Occipital lobe (tissue), 1 donor: ENCODE measurements at regions not wholly inside any gene's neighbourhood (a gene's known extent, or its start where the extent isn't known, plus 50 kb on each side); places are given as distances from the start of the nearest gene placed in this dataset.
A peak's percentile ranks its signal among the peaks of the same experiment; 100 is the strongest.

ENCODE experiments used
- DNase-seq: peaks from one replicate; lab custom pipeline; 2025; lab: John Stamatoyannopoulos, UW

DNA sequence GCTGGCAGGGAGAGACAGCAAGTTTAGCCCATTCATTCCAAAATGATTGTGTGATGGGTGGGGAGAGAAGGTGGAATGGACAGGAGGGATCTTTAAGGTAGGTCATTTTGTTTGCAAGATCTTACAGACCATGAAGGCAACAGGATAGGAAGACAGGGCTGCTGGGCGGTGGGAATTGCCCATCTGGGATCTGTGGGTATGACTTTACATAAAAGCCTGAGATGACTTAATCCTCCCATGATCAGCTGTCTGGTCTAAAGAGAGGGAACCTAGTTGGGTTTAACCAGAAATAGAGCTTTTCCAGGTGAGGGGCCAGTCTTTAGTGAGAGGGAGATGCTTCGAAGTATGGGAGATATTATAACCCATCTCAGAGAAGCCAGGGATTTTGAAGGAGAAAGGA, 153.7 kb downstream of the KLF6 start:
- no peak for DNase-seq

DNA sequence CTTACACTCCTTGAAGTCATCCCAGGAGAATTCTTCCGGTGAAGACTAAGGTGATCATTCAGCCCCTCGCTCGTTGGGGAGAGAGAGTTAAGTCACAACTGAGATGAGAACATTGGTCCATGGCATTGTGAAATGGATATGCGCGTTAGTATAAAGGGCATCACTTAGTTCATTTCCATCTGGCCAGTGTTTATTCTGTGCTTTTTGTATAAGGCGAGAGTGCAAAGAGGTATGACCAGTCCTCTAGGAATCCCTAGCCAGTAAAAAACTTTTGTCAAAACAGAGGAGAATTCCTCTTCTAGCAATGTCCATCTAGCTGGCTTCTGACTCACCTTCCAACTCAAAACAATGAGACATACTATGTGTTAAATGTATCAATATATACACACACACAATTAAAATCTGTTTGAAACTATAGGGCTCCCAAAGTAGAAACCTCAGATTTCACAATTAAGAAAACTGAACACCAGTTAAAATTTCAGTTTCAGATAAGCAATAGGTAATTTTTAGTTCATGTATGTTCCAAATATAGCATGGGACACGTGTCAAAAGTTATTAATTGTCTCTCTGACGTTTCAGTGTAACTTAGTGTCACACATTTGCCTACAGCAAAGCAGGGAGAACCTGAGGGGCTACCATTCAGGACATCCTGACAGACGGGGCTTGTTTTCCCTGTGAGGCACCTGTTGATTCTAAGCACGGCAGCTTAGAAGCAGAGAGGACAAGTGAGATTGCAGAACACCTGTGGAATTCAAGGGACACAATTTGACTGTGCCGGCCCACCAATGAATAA, 158.9 kb downstream of the KLF6 start:
- DNase-seq: no peak

GRCh38 chr10:3624367-3624766, 160.6 kb downstream of the KLF6 start:
- peak; percentile 2 for DNase-seq

GRCh38 chr10:3623746-3624145, 161.3 kb downstream of the KLF6 start:
- peak; percentile 2 for DNase-seq

DNA sequence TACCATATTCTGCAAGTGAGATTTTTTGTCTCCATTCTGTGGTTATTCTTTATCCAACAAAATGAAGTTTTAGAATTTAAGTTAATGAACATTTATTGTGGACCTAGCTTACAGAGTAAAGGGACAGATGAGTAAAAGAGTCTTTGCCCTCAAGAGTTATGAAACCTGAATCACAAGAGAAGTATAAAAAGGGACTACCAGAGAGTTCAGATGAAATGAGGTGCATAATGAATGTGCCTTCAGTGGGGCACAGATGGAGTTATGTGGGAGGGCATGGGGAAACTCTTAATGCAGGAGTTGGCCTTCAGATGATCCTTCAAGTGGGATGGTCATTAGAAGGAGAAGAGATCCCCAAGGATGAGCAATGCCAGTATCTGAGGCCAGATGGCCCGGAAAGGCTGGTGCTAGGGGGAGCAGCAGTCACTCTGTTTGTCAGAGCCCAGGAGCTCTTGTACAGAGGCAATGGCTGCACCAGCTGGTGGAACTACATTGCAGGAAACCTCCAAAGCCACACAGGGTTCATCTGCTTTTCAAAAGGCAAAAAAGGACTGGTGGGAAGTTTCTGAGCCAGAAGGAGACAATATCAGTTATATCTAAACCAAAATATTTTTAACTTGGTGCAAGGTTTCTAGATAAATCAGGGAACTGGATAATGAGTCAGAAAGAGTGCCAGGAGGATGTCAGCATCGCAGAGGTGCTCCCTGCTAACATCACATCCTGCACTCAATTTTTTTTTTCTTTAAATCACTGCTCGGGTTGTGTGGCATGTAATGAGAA, 162.0 kb downstream of the KLF6 start:
- no peak for DNase-seq

DNA sequence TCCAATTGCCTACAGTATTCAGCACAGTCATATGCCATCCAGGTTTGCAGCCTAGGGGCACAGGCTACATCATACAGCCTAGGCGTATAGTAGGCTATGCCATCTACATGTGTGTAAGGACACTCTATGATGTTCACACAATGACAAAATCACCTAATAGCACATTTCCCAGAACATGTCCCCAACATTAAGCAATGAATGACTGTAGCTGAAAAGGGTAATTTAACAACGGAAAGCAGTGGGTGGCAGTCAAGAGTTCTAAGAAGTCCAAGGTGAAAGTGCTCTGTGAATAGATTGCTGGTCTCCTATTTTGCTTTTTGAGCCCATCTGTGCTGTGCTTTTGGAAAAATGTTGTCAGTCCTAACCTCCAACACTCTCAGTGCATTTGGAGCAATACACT, 162.6 kb downstream of the KLF6 start:
- DNase-seq: no peak

- DNase-seq: no peak
Observed at GRCh38 chr10:3620818-3621217, 164.2 kb downstream of the KLF6 start.

GRCh38 chr10:3619241-3619640, 165.8 kb downstream of the KLF6 start:
- no peak for DNase-seq

DNA sequence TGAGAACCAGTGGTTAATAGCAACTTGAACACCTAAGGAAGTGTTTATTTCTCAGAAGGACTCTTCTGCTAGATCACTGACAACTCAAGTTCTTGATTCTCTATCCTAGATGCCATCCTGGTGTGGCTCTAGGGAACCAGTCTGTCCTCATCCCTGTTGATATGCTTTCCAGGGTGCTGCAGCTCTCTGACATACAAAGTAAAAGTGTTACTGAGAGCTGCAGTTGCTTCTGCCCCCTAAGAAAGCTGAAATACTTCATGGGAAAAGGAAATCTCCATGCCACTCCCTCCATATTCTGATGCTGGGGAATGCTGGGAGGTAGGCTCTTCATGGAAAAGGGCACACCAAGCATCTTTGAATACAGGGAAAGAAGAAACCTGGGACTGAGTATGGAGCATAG, 168.1 kb downstream of the KLF6 start:
- no peak for DNase-seq

DNA sequence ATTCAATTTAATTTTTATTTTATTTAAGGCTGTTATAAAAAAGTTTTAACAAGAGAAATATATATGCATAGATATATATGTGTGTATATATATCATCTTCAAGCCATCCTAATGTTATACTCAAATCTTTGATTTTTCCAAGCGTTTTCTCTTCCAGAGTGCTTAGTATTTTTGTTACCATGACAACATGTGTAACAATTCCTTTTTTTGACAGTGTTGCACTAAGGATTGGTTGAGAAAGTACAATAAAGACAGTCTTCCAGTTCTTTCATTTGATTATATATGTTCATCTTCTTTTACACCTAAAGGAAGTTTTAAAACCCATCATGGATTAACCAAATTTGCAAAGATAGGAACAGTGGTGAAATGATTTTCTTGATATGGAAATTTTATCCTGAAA, 171.7 kb downstream of the KLF6 start:
- DNase-seq: no peak

DNA sequence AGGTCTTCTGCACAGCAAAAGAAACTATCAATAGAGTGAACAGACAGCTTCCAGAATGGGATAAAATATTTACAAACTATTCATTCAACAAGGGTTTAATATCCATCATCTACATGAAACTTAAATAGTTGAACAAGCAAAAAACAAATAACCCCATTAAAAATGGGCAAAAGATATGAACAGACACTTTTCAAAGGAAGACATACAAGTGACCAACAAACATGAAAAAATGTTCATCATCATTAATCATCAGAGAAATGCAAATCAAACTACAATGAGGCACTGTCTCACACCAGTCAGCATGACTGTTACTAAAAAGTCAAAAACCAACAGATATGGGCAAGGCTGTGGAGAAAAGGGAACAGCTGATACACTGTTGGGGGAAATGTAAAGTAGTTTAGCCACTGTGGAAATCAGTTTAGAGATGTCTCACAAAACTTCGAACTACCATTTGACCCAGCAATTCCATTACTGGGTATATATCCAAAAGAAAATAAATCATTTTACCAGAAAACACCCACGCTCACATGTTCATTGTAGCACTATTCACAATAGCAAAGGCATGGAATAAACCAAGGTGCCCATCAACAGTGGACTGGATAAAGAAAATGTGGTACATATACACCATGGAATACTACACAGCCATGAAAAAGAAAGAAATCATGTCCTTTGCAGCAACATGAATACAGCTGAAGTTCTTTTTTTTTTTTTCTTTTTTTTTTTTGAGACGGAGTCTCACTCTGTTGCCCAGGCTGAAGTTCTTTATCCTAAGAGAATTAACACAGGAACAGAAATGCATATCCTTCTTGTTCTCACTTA, 172.6 kb downstream of the KLF6 start:
- DNase-seq: no peak

GRCh38 chr10:3606309-3606708, 178.7 kb downstream of the KLF6 start:
- DNase-seq: no peak

DNA sequence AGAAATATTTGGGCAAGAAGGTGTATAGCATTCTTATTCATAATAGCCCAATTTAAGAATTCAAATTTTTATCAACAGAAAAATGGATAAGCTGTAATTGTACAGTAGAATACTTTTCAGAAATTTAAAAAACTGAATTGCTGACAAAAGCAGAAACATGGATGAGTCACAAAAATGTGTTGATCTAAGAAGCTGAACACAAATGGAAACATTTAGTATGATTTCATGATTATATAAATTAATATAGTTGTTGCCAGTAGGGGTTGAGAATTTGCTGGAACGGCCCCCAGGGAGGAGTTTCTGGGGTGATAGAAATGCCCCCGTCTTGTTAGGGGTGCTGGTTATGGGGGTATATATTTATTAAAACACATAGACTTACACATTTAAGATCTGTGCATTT, 179.1 kb downstream of the KLF6 start:
- no peak for DNase-seq

DNA sequence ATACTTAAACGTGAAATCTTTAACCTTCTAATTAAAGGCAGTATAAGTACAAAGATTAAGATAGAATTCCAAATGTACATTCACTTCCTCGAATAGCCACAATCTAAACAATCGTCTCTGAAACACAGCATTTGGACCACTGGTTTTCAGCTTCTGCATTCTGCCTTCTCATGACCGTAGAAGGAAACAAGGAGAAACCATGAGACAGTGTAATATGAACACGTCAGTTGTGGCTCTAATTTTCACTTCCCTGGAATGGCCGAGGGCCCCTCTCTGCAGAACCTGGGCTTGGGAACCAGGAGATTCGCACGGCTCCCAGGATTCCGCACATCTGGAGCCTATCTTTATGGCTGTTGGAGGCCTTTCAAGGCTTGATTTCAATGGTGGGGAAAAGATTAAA, 189.3 kb downstream of the KLF6 start:
- DNase-seq: no peak

- DNase-seq: no peak
Observed at GRCh38 chr10:3593611-3594010, 191.4 kb downstream of the KLF6 start.

DNA sequence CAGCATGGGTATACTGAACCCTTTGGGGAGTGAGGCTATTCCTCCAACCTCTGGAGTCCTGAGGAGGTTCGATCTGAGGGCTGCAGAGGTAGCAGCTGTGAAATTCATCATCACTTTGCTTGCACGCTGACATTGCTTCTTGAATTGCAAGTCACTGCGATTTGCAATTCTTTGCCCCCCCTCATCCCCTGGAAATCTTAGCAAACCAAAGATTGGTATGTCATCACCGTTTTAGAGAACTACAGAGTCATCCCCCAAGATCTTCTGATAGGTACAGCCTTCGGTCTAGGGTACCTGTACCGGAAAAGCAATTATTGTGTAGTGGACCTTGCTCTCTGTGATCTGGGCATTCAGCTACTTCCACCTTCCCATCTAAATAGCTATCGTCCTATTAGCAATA, 192.6 kb downstream of the KLF6 start:
- no peak for DNase-seq

GRCh38 chr10:3588816-3589215, 196.2 kb downstream of the KLF6 start:
- DNase-seq: no peak

- no peak for DNase-seq
Observed at GRCh38 chr10:3588346-3588745, 196.7 kb downstream of the KLF6 start.

DNA sequence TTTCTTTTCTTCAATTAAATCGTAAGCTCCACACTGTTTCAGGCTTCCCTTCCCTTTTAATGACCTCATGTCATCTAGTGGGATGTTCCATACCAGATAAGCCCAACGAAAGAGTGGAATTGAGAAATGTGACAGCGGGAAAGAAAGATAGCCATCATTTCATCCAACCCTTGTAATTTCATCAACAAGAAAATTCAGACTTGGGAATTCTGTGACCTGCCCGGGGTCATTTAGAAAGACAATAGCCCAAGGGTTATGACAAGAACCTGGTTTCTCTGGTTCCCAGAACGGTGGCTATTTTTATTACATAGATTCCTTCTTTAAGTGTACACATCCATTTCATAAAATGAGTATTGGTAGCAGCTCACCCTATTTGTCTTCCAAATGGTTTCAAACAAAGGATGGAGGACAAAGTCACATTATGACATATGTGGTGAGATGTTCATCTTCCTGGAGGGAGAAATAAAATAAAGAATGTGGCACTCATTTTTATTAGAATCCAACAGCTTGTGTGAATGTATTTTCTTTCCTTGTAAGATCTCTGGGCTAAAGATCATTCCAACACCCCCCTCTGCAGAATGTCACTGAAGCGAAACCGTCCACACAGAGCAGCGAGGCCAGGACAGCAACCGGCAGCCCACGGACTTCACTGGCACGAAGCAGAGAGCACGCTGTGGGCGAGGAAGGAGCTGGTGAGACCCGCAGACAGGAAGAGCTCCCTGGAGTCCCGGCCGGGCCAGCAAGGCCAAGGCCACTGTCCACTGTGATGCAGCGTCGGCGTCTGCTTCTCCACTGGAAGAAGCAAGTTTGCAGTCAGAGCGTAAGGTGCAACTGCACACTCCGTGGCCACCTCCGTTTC, 199.9 kb downstream of the KLF6 start:
- DNase-seq: no peak

DNA sequence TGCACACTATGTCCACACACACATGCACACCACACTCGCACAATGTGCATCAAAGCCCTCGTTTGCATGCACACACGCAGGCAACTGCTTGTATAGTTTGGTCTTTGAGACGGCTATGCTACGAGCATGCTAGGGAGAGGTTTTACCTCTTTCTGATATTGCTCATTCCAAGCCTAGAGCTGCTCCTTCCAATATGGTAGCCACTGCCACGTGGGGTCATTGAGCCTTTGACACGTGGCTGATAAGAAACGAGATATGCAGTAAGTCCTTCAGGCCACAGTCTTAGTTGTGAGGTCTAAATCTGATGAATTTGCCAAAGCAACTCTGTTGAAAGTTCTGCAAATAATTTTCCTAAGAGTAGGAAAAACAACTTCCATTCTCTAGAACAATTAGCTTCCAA, 204.4 kb downstream of the KLF6 start:
- DNase-seq: no peak

DNA sequence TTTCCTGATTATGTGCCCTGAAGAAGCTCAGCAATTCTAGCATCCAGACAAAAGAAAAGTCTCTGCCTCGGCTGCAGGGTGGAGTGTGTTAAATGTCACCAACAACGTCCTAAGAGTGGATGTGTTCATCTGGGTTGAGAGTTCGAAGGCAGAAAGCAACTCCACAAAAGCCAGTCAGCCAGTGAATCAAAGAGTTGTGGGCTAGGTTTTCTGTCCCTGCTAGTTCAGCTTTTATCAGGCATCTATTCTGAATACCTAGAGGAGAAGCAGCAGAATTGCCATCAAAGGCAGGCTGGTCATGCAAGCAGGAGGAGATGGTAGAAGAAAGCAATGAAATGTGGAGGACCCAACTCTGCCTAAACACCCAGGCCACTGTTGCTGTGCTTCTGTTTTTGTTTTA, 205.2 kb downstream of the KLF6 start:
- DNase-seq: no peak
